OCI-LY7 (cell line): ENCODE measurements at regions not wholly inside any gene's neighbourhood (a gene's known extent, or its start where the extent isn't known, plus 50 kb on each side); places are given as distances from the start of the nearest gene placed in this dataset.

Experiments
- CTCF ChIP-seq: fragments of 200-600 bp; sonication (generic); conservative IDR thresholded peaks from 2 replicates; pipeline ENCODE4 v1.5.1; 2014; ENCODE audit warnings: mild to moderate bottlenecking, antibody characterized with exemption, low read length, moderate library complexity, mixed read lengths
- EZH2phosphoT487 ChIP-seq: fragments of 200-600 bp; sonication (generic); IDR thresholded peaks from 2 replicates; pipeline ENCODE4 v1.6.1; 2018; ENCODE audit warnings: low read depth, borderline replicate concordance, mild to moderate bottlenecking, mixed run types, antibody characterized with exemption, low read length, moderate library complexity, mixed read lengths

GRCh38 chr2:226536410-226536809 is 263.2 kb downstream of the IRS1 start:
- TF ChIP-seq CTCF (no peak), EZH2phosphoT487 (no peak)
